GM11168 (cell line): ENCODE measurements at regions not wholly inside any gene's neighbourhood (a gene's known extent, or its start where the extent isn't known, plus 50 kb on each side); places are given as distances from the start of the nearest gene placed in this dataset.

Experiments
- in situ Hi-C: fragments of 300-500 bp; cut with MboI; formaldehyde crosslinking; loops from one replicate; pipeline ENCODE4 v1.12.0; 2022; ENCODE audit warnings: low sequenced_read_pairs; ENCODE audit not compliant: unreplicated experiment

GRCh38 chr21:43334214-43334958, 92.5 kb downstream of the SIK1 start:
- in situ Hi-C loops = no loop called here

GRCh38 chr21:43333298-43334062, 93.5 kb downstream of the SIK1 start:
- in situ Hi-C loops = no loop called here

GRCh38 chr21:43332861-43333297, 94.1 kb downstream of the SIK1 start:
- in situ Hi-C loops = no loop called here

GRCh38 chr21:43331962-43332828, 94.7 kb downstream of the SIK1 start:
- in situ Hi-C loops = no loop called here

GRCh38 chr21:43331111-43331961, 95.6 kb downstream of the SIK1 start:
- in situ Hi-C loops = no loop called here

GRCh38 chr21:43330306-43330881, 96.5 kb downstream of the SIK1 start:
- in situ Hi-C loops = no loop called here

GRCh38 chr21:43329711-43330269, 97.1 kb downstream of the SIK1 start:
- in situ Hi-C loops = no loop called here

GRCh38 chr21:43328958-43329691, 97.8 kb downstream of the SIK1 start:
- in situ Hi-C loops = no loop called here

GRCh38 chr21:43328185-43328957, 98.6 kb downstream of the SIK1 start:
- in situ Hi-C loops = no loop called here

- in situ Hi-C loops = no loop called here
Observed at GRCh38 chr21:43325968-43326715, 100.8 kb downstream of the SIK1 start.

GRCh38 chr21:43325036-43325435, 101.9 kb downstream of the SIK1 start:
- in situ Hi-C loops = no loop called here

GRCh38 chr21:43324596-43324995, 102.3 kb downstream of the SIK1 start:
- in situ Hi-C loops = loop anchor here (25.0 kb wide), 1 partner anchor 313 kb away; no protein-coding TSS in a partner anchor

GRCh38 chr21:43323244-43324005, 103.5 kb downstream of the SIK1 start:
- in situ Hi-C loops = loop anchor here (25.0 kb wide), 1 partner anchor 314 kb away; no protein-coding TSS in a partner anchor

- in situ Hi-C loops = loop anchor here (25.0 kb wide), 1 partner anchor 314 kb away; no protein-coding TSS in a partner anchor
Observed at GRCh38 chr21:43322805-43323204, 104.1 kb downstream of the SIK1 start.

- in situ Hi-C loops = loop anchor here (25.0 kb wide), 1 partner anchor 315 kb away; no protein-coding TSS in a partner anchor
Observed at GRCh38 chr21:43322311-43322710, 104.6 kb downstream of the SIK1 start.

- in situ Hi-C loops = loop anchor here (25.0 kb wide), 1 partner anchor 316 kb away; no protein-coding TSS in a partner anchor
Observed at GRCh38 chr21:43321611-43322010, 105.3 kb downstream of the SIK1 start.
